C4-2B (cell line): ENCODE measurements at regions not wholly inside any gene's neighbourhood (a gene's known extent, or its start where the extent isn't known, plus 50 kb on each side); places are given as distances from the start of the nearest gene placed in this dataset.

ENCODE experiments used
- ZFX ChIP-seq: fragments of 450-650 bp; IDR thresholded peaks from 2 replicates; pipeline ENCODE4 v1.6.1; 2017
- TF ChIP-seq, protein P1 (sequence below): fragments of 450-650 bp; conservative IDR thresholded peaks from 2 replicates; pipeline ENCODE4 v1.5.1; 2017; ENCODE audit warnings: mild to moderate bottlenecking

DNA sequence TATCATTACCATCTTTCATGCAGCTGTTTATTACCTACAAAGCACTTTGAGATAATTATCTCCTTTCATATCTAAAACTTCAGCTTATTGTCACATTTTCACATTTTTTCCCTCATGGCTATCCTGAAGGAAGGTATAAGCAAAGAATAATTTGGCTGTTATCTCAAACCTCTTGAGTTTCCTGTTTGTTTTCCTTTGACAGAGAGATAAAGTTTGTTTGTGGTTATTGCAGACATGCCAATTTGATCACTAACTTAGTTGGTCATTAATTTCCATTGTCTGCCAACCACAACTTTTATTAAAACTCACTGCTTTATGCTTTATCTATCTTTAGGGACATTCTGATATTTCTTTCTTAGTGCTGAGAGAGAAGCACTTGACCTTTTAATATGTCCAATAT lies 89.8 kb upstream of the SPANXB1 start:
- TF ChIP-seq, protein P1, sequence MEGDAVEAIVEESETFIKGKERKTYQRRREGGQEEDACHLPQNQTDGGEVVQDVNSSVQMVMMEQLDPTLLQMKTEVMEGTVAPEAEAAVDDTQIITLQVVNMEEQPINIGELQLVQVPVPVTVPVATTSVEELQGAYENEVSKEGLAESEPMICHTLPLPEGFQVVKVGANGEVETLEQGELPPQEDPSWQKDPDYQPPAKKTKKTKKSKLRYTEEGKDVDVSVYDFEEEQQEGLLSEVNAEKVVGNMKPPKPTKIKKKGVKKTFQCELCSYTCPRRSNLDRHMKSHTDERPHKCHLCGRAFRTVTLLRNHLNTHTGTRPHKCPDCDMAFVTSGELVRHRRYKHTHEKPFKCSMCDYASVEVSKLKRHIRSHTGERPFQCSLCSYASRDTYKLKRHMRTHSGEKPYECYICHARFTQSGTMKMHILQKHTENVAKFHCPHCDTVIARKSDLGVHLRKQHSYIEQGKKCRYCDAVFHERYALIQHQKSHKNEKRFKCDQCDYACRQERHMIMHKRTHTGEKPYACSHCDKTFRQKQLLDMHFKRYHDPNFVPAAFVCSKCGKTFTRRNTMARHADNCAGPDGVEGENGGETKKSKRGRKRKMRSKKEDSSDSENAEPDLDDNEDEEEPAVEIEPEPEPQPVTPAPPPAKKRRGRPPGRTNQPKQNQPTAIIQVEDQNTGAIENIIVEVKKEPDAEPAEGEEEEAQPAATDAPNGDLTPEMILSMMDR = no peak
- TF ChIP-seq ZFX = no peak
